ENCODE measurements at regions not wholly inside any gene's neighbourhood (a gene's known extent, or its start where the extent isn't known, plus 50 kb on each side); places are given as distances from the start of the nearest gene placed in this dataset.

DNA sequence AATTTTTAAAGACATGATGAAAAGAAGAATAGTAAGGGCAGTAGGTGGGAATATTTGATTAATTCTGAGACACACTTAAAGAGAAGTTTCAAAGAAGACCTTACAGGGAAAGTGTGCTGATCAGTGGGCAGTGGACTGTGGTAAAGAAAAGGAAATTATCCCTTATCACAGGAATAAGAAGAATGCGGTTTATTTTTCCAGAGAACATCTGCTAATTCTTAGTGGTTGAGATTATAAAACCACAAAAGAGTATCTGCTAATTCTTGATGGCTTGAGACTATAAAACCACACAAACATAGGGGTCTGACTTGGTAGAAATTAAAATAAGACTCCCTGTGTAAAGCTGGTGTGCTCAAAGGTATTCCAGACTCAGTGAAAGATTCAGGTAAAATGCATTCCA lies 60.0 kb upstream of the KCTD3 start:
- Histone ChIP-seq H3K4me1 (ENCODE audit: low read depth) (no peaks in the 10 kb centered on the region), H3K4me3 (no peak overlapping the region), H3K9me3 (peaks cover 6% of the 10 kb centered on the region), H3K36me3 (ENCODE audit: low read depth) (no peaks in the 10 kb centered on the region)
- DNase-seq, result no peak
- TF ChIP-seq, protein P1, sequence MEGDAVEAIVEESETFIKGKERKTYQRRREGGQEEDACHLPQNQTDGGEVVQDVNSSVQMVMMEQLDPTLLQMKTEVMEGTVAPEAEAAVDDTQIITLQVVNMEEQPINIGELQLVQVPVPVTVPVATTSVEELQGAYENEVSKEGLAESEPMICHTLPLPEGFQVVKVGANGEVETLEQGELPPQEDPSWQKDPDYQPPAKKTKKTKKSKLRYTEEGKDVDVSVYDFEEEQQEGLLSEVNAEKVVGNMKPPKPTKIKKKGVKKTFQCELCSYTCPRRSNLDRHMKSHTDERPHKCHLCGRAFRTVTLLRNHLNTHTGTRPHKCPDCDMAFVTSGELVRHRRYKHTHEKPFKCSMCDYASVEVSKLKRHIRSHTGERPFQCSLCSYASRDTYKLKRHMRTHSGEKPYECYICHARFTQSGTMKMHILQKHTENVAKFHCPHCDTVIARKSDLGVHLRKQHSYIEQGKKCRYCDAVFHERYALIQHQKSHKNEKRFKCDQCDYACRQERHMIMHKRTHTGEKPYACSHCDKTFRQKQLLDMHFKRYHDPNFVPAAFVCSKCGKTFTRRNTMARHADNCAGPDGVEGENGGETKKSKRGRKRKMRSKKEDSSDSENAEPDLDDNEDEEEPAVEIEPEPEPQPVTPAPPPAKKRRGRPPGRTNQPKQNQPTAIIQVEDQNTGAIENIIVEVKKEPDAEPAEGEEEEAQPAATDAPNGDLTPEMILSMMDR (IDR thresholded peaks at IDR 0.05), result no peak
- intact Hi-C loops (cut with DNase I, micrococcal nuclease), result no loop called here
- ATAC-seq, result no peak

DNA sequence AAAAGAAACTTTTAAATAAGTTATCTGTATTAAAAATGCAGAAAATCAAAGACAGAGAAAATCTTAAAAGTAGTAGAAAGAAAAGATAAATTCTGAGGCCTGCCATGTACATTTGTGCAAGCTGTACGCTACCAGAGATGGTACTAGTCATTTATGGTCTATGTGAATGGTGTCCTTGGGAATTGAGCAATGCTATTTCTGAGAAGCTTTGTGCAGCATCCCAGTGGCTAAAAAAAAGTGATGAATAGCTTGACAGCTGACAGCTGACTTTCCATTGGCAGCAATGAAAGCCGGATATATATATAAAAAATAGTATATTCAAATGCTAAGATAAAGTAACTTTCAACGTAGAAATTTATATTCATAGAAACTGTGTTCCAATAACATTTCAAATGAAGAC lies 58.8 kb upstream of the KCTD3 start:
- DNase-seq, result no peak
- H3K9me3 ChIP-seq, result peaks cover 6% of the 10 kb centered on the region
- TF ChIP-seq, protein P1 (IDR thresholded peaks at IDR 0.05), result no peak
- H3K36me3 ChIP-seq (ENCODE audit: low read depth), result no peaks in the 10 kb centered on the region
- no peak overlapping the region for H3K4me3 ChIP-seq
- H3K4me1 ChIP-seq (ENCODE audit: low read depth), result no peaks in the 10 kb centered on the region
- ATAC-seq, result no peak
- intact Hi-C loops (cut with DNase I, micrococcal nuclease), result no loop called here

All from mucosa of descending colon (tissue), 3 donors.